Panc1 (cell line): ENCODE measurements at regions not wholly inside any gene's neighbourhood (a gene's known extent, or its start where the extent isn't known, plus 50 kb on each side); places are given as distances from the start of the nearest gene placed in this dataset.

Source experiments
- POLR2AphosphoS5 ChIP-seq: IDR thresholded peaks from 2 replicates; pipeline ENCODE4 v1.6.1; 2012; ENCODE audit warnings: mild to moderate bottlenecking, low read depth, low read length, moderate library complexity
- TCF7L2 ChIP-seq: IDR thresholded peaks from 2 replicates; pipeline ENCODE4 v1.6.1; 2011; ENCODE audit warnings: mild to moderate bottlenecking, low read depth, low read length, inconsistent platforms
- TF ChIP-seq, protein P1 (sequence below): fragments of 450-650 bp; IDR thresholded peaks from 2 replicates; pipeline ENCODE4 v1.5.1; 2017; ENCODE audit warnings: mild to moderate bottlenecking
- TF ChIP-seq, protein P2 (sequence below), 2 experiments: IDR thresholded peaks; 2 replicates each; pipeline ENCODE4 v1.6.1; 2011 to 2012; ENCODE audit warnings: low read depth in 2 of 2, control low read depth in 1 of 2, low read length in 1 of 2, mild to moderate bottlenecking in 1 of 2, moderate library complexity in 1 of 2; ENCODE audit not compliant: insufficient read depth in 1 of 2

DNA sequence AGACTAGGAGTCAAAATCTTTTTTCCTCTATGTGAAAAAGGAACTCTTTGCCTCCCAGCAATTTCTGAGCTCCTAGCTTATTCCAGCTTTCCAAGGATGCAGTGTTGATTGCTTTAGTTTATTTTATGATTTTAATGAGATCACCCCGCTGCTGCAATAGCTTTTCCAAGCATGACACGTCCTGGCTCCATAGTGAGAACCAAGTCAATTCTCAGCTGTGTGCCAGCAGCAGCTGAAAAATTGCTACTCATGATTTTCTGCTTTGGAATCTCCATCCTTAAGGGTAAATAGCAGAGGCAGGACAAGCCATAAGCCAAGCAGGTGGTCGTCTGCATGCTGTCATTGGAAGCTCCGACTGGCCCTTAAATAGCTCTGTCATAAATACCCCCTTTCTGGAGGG, 64.5 kb downstream of the FTHL17 start:
- TF ChIP-seq, protein P1, sequence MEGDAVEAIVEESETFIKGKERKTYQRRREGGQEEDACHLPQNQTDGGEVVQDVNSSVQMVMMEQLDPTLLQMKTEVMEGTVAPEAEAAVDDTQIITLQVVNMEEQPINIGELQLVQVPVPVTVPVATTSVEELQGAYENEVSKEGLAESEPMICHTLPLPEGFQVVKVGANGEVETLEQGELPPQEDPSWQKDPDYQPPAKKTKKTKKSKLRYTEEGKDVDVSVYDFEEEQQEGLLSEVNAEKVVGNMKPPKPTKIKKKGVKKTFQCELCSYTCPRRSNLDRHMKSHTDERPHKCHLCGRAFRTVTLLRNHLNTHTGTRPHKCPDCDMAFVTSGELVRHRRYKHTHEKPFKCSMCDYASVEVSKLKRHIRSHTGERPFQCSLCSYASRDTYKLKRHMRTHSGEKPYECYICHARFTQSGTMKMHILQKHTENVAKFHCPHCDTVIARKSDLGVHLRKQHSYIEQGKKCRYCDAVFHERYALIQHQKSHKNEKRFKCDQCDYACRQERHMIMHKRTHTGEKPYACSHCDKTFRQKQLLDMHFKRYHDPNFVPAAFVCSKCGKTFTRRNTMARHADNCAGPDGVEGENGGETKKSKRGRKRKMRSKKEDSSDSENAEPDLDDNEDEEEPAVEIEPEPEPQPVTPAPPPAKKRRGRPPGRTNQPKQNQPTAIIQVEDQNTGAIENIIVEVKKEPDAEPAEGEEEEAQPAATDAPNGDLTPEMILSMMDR, result no peak
- no peak for TF ChIP-seq POLR2AphosphoS5
- TF ChIP-seq, protein P2, sequence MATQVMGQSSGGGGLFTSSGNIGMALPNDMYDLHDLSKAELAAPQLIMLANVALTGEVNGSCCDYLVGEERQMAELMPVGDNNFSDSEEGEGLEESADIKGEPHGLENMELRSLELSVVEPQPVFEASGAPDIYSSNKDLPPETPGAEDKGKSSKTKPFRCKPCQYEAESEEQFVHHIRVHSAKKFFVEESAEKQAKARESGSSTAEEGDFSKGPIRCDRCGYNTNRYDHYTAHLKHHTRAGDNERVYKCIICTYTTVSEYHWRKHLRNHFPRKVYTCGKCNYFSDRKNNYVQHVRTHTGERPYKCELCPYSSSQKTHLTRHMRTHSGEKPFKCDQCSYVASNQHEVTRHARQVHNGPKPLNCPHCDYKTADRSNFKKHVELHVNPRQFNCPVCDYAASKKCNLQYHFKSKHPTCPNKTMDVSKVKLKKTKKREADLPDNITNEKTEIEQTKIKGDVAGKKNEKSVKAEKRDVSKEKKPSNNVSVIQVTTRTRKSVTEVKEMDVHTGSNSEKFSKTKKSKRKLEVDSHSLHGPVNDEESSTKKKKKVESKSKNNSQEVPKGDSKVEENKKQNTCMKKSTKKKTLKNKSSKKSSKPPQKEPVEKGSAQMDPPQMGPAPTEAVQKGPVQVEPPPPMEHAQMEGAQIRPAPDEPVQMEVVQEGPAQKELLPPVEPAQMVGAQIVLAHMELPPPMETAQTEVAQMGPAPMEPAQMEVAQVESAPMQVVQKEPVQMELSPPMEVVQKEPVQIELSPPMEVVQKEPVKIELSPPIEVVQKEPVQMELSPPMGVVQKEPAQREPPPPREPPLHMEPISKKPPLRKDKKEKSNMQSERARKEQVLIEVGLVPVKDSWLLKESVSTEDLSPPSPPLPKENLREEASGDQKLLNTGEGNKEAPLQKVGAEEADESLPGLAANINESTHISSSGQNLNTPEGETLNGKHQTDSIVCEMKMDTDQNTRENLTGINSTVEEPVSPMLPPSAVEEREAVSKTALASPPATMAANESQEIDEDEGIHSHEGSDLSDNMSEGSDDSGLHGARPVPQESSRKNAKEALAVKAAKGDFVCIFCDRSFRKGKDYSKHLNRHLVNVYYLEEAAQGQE (IDR thresholded peaks at IDR 0.05; ENCODE audit: insufficient read depth in 1 of 2, low read depth in 2 of 2, low read length in 1 of 2), result no peak
- no peak for TF ChIP-seq TCF7L2
